HG02610 (cell line): ENCODE measurements at regions not wholly inside any gene's neighbourhood (a gene's known extent, or its start where the extent isn't known, plus 50 kb on each side); places are given as distances from the start of the nearest gene placed in this dataset.

ENCODE experiments used
- ATAC-seq: cut with Tn5 transposase; IDR thresholded peaks from one replicate; pipeline ENCODE4 v1.9.1; 2021; ENCODE audit warnings: mild to moderate bottlenecking, moderate library complexity; ENCODE audit not compliant: unreplicated experiment

GRCh38 chr5:116363780-116364179 lies 210.8 kb downstream of the SEMA6A start:
- ATAC-seq = no peak

- no peak for ATAC-seq
Measured at GRCh38 chr5:116361979-116362577, 212.5 kb downstream of the SEMA6A start.

DNA sequence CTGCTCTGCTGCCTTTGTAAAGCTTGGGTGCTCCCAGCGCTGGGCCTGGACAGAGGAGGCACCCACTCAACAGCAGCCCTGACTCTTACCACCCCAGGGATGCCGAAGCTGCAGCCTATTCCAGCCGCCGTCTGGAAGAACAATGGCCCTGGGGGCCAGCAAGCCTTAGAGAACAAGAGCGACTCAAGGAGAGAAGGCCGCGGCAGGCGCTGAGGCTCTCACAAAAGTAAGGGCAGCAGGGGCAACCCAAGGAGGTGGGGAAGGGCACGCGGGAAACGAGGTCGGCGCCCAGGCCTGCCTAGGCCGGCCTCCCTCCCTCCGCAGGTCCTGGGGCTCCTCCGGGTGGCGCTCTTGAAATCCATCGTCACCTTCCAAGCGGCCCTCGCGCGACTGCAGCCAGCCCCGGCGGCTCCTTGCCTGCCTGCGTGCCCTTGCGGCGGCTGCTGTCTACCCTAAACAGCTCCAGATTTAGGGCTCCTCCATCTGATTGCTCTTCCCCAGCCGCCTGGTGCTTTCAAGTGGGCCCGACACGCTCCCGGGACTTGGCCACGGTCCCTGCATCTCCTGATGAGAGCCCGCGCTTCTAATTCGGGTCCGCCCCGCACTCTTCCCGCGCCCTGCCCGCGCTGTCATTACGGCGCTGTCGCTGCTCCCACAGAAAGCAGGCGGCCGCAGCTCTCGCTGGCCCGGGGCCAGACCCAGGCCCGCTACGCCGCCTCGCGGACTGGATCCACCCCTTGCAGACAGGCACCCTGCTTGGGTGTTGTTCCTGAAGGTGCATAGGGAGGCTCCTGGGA lies 213.3 kb downstream of the SEMA6A start:
- no peak for ATAC-seq

- no peak for ATAC-seq
Measured at GRCh38 chr5:116360008-116360853, 214.4 kb downstream of the SEMA6A start.

GRCh38 chr5:116359592-116359991 lies 215.0 kb downstream of the SEMA6A start:
- no peak for ATAC-seq

GRCh38 chr5:116358911-116359418 lies 215.7 kb downstream of the SEMA6A start:
- peak; percentile 97 for ATAC-seq

GRCh38 chr5:116358015-116358523 lies 216.6 kb downstream of the SEMA6A start:
- no peak for ATAC-seq

GRCh38 chr5:116355819-116356601 lies 218.6 kb downstream of the SEMA6A start:
- ATAC-seq = no peak

DNA sequence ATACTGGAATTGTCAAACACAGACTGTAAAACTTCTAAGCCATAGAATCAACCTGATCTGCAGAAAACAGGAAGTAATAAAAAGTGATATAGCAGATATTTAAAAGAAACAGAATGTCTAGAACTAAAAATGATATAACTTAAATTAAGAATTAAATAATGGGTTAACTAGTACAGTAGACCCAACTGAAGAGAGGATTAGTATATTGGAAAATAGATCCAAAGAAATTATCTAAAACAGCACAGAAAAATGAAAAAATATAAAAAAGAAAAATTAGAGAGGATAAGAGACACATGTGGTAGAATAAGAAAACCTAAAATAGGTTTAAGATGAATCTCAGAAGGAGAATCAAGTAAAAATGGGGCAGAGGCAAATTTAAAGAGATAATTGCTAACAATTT lies 219.9 kb downstream of the SEMA6A start:
- ATAC-seq = no peak

DNA sequence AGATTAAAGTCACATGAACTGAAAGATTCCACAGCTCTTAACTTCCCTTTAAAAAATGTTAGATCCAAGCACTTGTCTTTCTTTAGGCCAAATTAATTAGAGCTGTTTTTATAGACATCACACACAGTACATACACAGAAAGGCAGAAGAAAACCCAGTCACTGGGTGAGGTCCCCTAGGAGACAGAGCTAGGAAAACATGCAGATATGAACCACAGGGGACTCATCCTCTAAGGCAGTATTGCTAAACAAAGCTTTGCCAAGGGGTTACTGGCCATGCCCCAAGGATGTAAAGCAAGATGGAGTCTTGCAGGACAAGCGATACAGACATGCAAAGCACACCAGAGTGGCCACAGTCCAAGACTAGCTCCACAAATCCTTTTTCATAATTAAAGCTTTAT lies 227.0 kb downstream of the SEMA6A start:
- no peak for ATAC-seq

DNA sequence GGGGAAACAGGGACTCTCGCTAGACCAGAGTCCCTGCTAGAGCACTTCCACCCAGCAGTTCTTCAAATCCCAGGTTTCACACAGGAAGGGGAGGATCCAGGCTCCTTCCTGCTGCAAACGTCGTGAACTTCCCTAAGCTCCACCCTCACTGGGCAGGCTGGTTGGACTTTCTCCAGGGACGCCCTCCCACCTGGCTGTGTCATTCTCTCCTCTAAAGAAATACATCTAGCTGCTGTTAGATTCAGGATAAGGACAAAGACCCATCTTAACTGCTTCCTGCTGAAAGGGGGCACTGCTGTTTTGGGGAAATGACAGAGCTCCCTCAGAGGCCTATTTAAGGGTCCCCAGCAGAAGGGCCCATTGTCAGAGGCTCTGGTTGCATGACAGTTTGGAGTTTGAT lies 230.7 kb downstream of the SEMA6A start:
- ATAC-seq = no peak
